SKM-1 treated with dmso at 0.1 percent for 144 hours (cell line): ENCODE measurements at regions not wholly inside any gene's neighbourhood (a gene's known extent, or its start where the extent isn't known, plus 50 kb on each side); places are given as distances from the start of the nearest gene placed in this dataset.
"Not testable (repeated sequence)": the region's sequence is repeated elsewhere in the genome, so short reads cannot be mapped to it uniquely, and the experiment has no call there.

Experiments used
- DNase-seq: peaks from one replicate; lab custom pipeline; 2025; ENCODE audit not compliant: unreplicated experiment; lab: John Stamatoyannopoulos, UW

DNA sequence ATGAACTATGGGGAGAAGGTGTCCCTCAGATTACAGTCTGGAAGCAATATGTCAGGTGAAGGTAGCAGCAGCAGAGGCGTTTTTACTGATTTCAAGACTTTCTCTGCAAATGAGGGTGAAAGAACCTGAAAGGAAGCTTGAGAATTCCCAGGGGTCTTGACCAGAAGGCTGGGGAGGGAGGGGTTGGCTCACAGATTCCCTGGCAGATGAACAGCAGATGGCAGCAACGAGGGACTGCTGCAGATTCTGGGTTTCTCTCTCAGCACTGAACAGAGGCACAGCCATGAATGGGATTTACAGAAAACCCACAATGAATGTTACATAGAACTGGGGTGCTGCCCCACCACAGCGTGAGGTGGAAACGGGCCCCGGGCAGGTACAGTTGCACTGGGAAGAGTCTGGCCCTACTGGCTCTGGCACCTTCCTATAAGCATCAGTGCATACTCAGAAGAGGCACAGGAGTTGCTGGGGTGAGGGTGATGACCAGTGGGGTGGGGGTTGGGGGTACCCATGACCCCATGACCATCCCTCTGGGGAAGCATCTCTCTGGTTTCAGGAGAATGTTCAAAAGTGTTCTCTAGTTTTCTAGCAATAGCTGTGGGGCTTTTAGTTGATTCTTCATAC, 317.8 kb downstream of the SH2D4B start:
- DNase-seq = peak; percentile 11

- no peak for DNase-seq
Measured at GRCh38 chr10:80856186-80856585, 318.5 kb downstream of the SH2D4B start.

GRCh38 chr10:80859279-80859678, 321.6 kb downstream of the SH2D4B start:
- not testable (repeated sequence) for DNase-seq

DNA sequence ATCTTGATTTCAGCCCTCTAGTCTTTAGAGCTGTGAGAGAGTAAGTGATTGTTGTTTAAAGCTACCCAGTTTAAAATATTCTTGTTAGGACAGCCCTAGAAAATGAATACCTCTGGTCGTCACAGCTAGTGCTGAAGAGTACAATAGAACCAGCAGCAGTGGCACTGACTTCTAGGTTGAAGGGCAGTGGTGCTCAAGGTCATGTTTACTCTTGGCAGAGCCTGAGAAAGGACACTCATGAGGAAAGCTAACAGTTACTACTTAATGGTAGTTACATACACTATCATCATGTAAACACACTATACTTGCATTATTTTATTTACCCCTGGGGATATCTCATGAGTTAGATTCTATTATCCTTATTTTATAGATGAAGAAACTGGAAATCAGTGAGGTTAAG, 323.0 kb downstream of the SH2D4B start:
- no peak for DNase-seq

GRCh38 chr10:80861882-80862281, 324.2 kb downstream of the SH2D4B start:
- no peak for DNase-seq

GRCh38 chr10:80870282-80870681, 332.6 kb downstream of the SH2D4B start:
- no peak for DNase-seq

GRCh38 chr10:80871083-80871482, 333.4 kb downstream of the SH2D4B start:
- no peak for DNase-seq

GRCh38 chr10:80878330-80878729, 340.6 kb downstream of the SH2D4B start:
- DNase-seq = no peak

DNA sequence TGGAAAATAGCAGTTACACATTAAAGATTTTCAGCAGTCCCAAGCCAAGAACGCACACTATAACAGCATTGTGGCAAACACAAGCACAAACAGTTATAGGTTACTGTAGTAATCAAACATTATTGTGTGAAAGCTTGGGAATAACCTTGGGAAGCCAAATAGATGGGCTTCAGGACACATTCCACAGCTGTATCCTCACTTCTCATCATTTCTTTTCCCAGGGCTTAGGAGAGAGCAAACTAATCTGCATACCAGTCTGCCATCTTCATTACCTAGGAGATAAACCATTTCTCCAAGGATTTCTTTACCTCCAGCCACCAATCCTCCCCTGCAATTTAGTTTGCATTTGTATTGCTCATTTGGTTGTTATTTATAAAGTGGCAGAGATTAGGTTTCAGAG, 352.4 kb downstream of the SH2D4B start:
- no peak for DNase-seq

DNA sequence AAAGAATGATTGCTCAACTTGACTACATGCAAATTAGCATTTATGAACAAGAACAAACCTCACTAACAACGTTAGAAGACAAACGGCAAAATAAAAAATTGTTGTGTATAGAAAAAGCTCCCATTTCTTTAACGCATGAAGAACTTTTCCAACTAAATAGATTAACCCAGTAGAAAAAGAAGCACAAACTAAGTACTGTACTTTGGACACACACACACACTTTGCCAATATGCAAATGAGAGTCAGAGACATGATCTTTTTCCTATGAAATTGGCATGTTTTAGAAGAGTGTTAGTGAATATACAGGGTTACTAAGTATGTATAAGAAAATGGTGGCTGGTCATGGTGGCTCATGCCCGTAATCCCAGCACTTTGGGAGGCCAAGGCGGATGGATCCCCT, 355.6 kb downstream of the SH2D4B start:
- DNase-seq = no peak

GRCh38 chr10:80894311-80894791, 356.6 kb downstream of the SH2D4B start:
- DNase-seq = no peak

GRCh38 chr10:80894797-80895467, 357.2 kb downstream of the SH2D4B start:
- no peak for DNase-seq

GRCh38 chr10:80896076-80896475, 358.4 kb downstream of the SH2D4B start:
- DNase-seq = no peak

- no peak for DNase-seq
Measured at GRCh38 chr10:80896959-80897358, 359.3 kb downstream of the SH2D4B start.

DNA sequence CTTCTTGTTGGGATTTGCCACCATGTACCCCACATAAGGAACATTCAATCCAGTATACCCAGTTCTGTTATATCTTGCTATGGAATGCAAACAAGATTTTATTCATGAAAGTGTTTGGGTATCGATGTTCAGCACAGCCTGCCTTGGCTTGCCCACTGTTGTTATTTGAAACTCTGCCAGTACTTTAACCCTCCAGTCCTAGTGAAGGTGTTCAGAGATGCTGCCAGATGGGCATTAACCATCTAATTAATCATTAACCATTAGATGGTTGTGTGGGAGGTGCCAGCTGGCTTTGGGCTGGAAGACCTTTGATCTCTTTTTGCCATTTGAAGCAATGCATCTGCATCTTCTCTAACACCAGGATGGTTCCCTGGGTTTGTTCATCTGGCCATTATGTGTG, 363.0 kb downstream of the SH2D4B start:
- DNase-seq = no peak

- DNase-seq = no peak
Measured at GRCh38 chr10:80908611-80909010, 370.9 kb downstream of the SH2D4B start.

- no peak for DNase-seq
Measured at GRCh38 chr10:80909254-80909653, 371.6 kb downstream of the SH2D4B start.

GRCh38 chr10:80917636-80918035, 379.9 kb downstream of the SH2D4B start:
- DNase-seq = no peak

DNA sequence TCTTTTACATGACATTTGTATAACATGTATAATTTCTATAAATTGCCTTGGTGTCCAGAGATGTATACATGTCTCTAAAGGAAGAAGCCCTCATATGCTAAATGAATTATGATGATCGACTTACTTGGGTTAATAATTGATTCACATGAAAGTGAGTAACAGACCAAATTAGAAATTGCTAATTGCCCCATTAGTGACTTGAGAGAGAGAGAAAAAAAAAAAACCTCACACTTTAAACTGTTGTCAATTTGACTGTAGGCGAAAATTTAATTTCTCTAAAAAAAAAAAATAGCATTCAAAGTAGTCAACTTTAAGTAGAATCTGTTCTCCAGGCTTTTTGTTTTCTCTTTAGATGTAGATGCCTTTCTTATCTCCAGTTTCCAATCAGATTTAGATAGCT, 383.3 kb downstream of the SH2D4B start:
- no peak for DNase-seq

DNA sequence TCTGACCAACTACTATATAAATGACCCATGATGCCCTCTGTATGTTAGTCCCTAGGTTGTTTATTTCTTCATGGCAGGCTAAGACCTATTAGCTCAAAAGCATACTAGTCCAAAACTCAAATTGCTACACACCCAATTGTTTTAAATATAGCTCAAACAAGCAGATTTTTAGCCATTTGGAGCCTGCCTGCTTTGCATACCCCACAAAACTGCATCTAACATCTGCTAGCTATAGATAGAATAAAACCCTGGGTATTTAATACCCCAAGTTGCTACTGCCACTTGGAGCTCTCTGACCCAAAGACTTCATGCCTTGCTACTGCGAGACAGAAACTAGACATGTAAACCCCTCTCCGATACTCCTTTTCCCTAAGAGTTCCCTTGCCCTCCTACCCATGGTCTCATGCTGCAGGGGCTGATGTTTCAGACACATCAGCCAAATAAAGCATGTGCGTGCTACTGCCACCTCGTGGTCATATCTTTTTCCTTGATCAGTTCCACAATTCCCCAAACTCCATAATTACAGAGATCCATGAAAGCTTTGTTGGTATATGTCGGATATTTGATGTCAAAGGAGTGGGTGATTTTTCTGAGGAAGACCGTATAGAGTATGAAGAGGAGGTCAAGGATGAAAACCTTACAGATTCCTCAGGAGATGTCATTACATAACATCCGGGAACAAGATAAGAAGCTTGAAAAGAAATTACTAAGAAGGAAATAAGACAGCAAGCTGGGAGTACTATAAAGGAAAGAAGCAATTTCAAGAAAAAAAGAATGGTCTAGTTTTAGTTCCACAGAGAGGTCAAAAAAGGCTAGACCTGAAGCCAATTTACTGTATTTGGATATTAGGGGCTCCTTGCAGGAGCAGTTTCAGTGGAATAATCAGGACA, 386.6 kb downstream of the SH2D4B start:
- peak; percentile 26 for DNase-seq

DNA sequence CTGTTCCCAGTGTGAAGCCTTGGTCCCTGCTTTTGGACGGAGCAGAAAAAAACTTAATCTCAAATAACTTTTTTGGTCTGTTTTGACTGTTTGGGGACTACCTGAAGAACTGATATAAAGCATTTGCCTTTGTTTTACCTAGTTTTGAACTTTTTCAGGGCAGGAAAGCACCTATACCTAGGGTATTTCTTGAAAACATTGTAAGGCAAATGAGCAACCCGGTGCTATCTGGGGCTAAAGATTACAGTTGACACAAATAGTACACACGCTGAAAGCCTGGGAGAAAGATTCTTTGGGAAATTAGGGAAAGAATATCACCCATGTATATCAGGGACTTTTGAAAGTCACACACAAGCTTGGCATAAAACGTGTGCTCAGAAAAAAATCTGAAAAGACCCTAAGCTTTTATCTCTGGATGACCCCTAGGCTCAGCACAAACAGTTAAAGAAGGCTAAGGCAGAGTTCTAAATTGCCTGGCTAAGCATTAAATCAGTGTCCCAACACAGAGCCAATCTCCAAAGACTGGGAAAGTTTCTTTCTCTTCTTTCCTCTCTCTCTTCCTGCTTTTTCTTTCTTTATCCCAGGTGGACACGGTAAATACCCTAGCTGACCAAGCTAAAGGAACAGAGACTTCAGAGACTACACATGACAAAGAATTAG, 389.8 kb downstream of the SH2D4B start:
- no peak for DNase-seq
